Heart left ventricle (tissue), 16 donors: ENCODE measurements at regions not wholly inside any gene's neighbourhood (a gene's known extent, or its start where the extent isn't known, plus 50 kb on each side); places are given as distances from the start of the nearest gene placed in this dataset.

ENCODE experiments used
- ATAC-seq, 4 donors: fragments of 200-7000 bp; cut with Tn5 transposase; one replicate each; pipeline ENCODE4 v1.9.1; 2020 to 2022; ENCODE audit warnings: moderate library complexity in 4 of 4, mild to moderate bottlenecking in 3 of 4, moderate number of reproducible peaks in 1 of 4
- DNase-seq, 5 donors: peaks; one replicate each; pipeline ENCODE4 v3.0.0-alpha.2; 2020
- H3K27ac ChIP-seq, 12 donors: fragments of 200-600 bp; sonication (generic) in 4 of 12; one replicate each; pipeline versions ENCODE4 v1.5.0 to v1.8.0; 2016 to 2022; ENCODE audit warnings: mild to moderate bottlenecking in 2 of 12
- H3K27me3 ChIP-seq, 9 donors: fragments of 200-600 bp; sonication (generic) in 2 of 9; one replicate each; pipeline versions ENCODE4 v1.5.1 to v1.8.0; 2016 to 2022; ENCODE audit warnings: mild to moderate bottlenecking in 3 of 9
- H3K36me3 ChIP-seq, 9 donors: fragments of 200-600 bp; sonication (generic) in 2 of 9; one replicate each; pipeline versions ENCODE4 v1.5.0 to v1.8.0; 2018 to 2022; ENCODE audit warnings: mild to moderate bottlenecking in 2 of 9
- H3K4me1 ChIP-seq, 12 donors: fragments of 200-600 bp; sonication (generic) in 4 of 12; one replicate each; pipeline versions ENCODE4 v1.5.0 to v1.8.0; 2016 to 2022; ENCODE audit warnings: mild to moderate bottlenecking in 3 of 12
- H3K4me3 ChIP-seq, 12 donors: fragments of 200-600 bp; sonication (generic) in 4 of 12; one replicate each; pipeline versions ENCODE4 v1.5.0 to v1.8.0; 2017 to 2022; ENCODE audit warnings: mild to moderate bottlenecking in 9 of 12, moderate library complexity in 4 of 12
- H3K9me3 ChIP-seq, 12 donors: fragments of 200-600 bp; sonication (generic) in 4 of 12; one replicate each; pipeline versions ENCODE4 v1.5.0 to v1.8.0; 2016 to 2022; ENCODE audit warnings: mild to moderate bottlenecking in 1 of 12
- CTCF ChIP-seq, 12 donors: fragments of 200-600 bp; sonication (generic) in 4 of 12; IDR thresholded peaks; one replicate each; pipeline versions ENCODE4 v1.5.0 to v1.8.0; 2018 to 2022; ENCODE audit warnings: antibody characterized with exemption in 12 of 12, mild to moderate bottlenecking in 5 of 12
- POLR2A ChIP-seq, 2 donors: fragments of 450-650 bp; IDR thresholded peaks; one replicate each; pipeline ENCODE4 v1.6.1; 2017; ENCODE audit warnings: antibody characterized with exemption in 2 of 2, mild to moderate bottlenecking in 2 of 2, moderate library complexity in 2 of 2
- WGBS, 4 donors: extraction: QIAGEN DNeasy Blood & Tissue Kit in 2 of 4; methylation state at CpG; one replicate each; pipeline versions ENCODE4 v1.1.5 to v1.1.7; 2013 to 2018; 5-methylcytosine and 5-hydroxymethylcytosine counted together
- intact Hi-C, 10 donors: fragments of 100-400 bp; cut with DNase I; formaldehyde crosslinking; loops; one replicate each; pipeline versions ENCODE4 v1.11.1 to v1.14.2; 2022
- donor health status: ischemic (EF 13 %, LVEDD 7.1; RV severe dilation, severe dysfunction).
- donor health status: healthy with polysubstance abuse.
- donor health status: DM: no; HTN: yes; CAD: no.
- donor health status: DM: no; HTN: no; CAD: no.
- donor health status: ischemic (EF 25% LVEDD 6.9; RV normal size, moderate dysfunction).
- donor health status: ischemic (EF 25% LVEDD 5.7; RV mildly dilated, moderate dysfunction).
- donor health status: healthy.
- donor health status: DM: yes; HTN: yes; CAD: no.
- donor health status: ischemic (EF 35%, LVEDD 5.7; RV mildly dilated, moderate dysfunction).
- donor health status: nonischemic (EF 11% LVEDD 7.7; RV severe dilation, severe dysfunction).
- donor health status: DM: yes; HTN: yes; CAD: no.
- donor health status: PGD.
- donor health status: ischemic (EF 29% LVEDD 5.4; RV normal size, mild dysfunction).
- donor health status: nonischemic (EF 23%, LVEDD 6.1; RV moderate dilation, normal function).

- H3K27ac ChIP-seq = no peak overlapping the region
- intact Hi-C loops = no loop called here
- WGBS, 4 donors = 57 to 61% (median 58%) methylated on average over 3 of the region's 3 CpGs
- H3K9me3 ChIP-seq = peaks cover 0 to 23% (median 0%) of the 10 kb centered on the region in 12 donors
- no peak for DNase-seq
- TF ChIP-seq POLR2A (IDR thresholded peaks at IDR 0.05) = no peak
- TF ChIP-seq CTCF (IDR thresholded peaks at IDR 0.05) = no peak
- peak overlapping the region in 1 of 12 donors; percentile 7 for H3K4me3 ChIP-seq
- no peak for ATAC-seq
- H3K4me1 ChIP-seq = no peaks in the 10 kb centered on the region
- no peaks in the 10 kb centered on the region for H3K36me3 ChIP-seq
- no peaks in the 10 kb centered on the region for H3K27me3 ChIP-seq
Observed at GRCh38 chr6:80689716-80690395, 583.4 kb downstream of the BCKDHB start.

GRCh38 chr6:80679992-80680391 is 573.5 kb downstream of the BCKDHB start:
- DNase-seq = no peak
- Histone ChIP-seq H3K4me1 (no peaks in the 10 kb centered on the region), H3K9me3 (peaks cover 0 to 12% (median 0%) of the 10 kb centered on the region in 12 donors), H3K36me3 (no peaks in the 10 kb centered on the region), H3K4me3 (no peak overlapping the region), H3K27ac (no peak overlapping the region), H3K27me3 (no peaks in the 10 kb centered on the region)
- 78 to 89% (median 83%) methylated on average over 2 of the region's 2 CpGs for WGBS, 4 donors
- TF ChIP-seq POLR2A (IDR thresholded peaks at IDR 0.05) = no peak
- no peak for TF ChIP-seq CTCF (IDR thresholded peaks at IDR 0.05)
- ATAC-seq = no peak
- intact Hi-C loops = no loop called here

GRCh38 chr6:80676386-80676785 is 569.9 kb downstream of the BCKDHB start:
- DNase-seq = no peak
- no peaks in the 10 kb centered on the region for H3K36me3 ChIP-seq
- intact Hi-C loops = no loop called here
- WGBS, 4 donors = 56 to 94% (median 81%) methylated on average over 3 of the region's 3 CpGs
- TF ChIP-seq POLR2A (IDR thresholded peaks at IDR 0.05) = no peak
- TF ChIP-seq CTCF (IDR thresholded peaks at IDR 0.05) = no peak
- H3K27ac ChIP-seq = no peak overlapping the region
- peaks cover 0 to 12% (median 0%) of the 10 kb centered on the region in 12 donors for H3K9me3 ChIP-seq
- H3K4me1 ChIP-seq = no peaks in the 10 kb centered on the region
- H3K4me3 ChIP-seq = no peak overlapping the region
- H3K27me3 ChIP-seq = no peaks in the 10 kb centered on the region
- no peak for ATAC-seq

GRCh38 chr6:80674669-80675068 is 568.2 kb downstream of the BCKDHB start:
- ATAC-seq = no peak
- TF ChIP-seq CTCF (IDR thresholded peaks at IDR 0.05) (no peak), POLR2A (IDR thresholded peaks at IDR 0.05) (no peak)
- WGBS, 4 donors = 70 to 87% (median 74%) methylated on average over 1 of the region's 1 CpG

More at GRCh38 chr6:80674669-80675068, 568.2 kb downstream of the BCKDHB start:
- Histone ChIP-seq H3K36me3 (no peaks in the 10 kb centered on the region), H3K4me3 (no peak overlapping the region), H3K27ac (no peak overlapping the region), H3K9me3 (peaks cover 0 to 12% (median 0%) of the 10 kb centered on the region in 12 donors), H3K27me3 (no peaks in the 10 kb centered on the region), H3K4me1 (no peaks in the 10 kb centered on the region)
- intact Hi-C loops = no loop called here
- DNase-seq = no peak
